Stomach (tissue), 8 donors: ENCODE measurements at regions not wholly inside any gene's neighbourhood (a gene's known extent, or its start where the extent isn't known, plus 50 kb on each side); places are given as distances from the start of the nearest gene placed in this dataset.
A peak's percentile ranks its signal among the peaks of the same experiment; 100 is the strongest.
"Not testable (repeated sequence)": the region's sequence is repeated elsewhere in the genome, so short reads cannot be mapped to it uniquely, and the experiment has no call there.

Source experiments
- DNase-seq, 2 donors: peaks; one replicate each; pipeline versions ENCODE4 v3.0.0 to v3.0.0-alpha.2; 2013 to 2019
- H3K27ac ChIP-seq, 5 donors: fragments of 200-600 bp in 4 of 5; sonication (generic) in 4 of 5; one replicate each; pipeline ENCODE4 v1.5.1; 2013 to 2019; ENCODE audit warnings: mild to moderate bottlenecking in 1 of 5, moderate library complexity in 1 of 5
- H3K27me3 ChIP-seq, 3 donors: fragments of 200-600 bp; sonication (generic); one replicate each; pipeline ENCODE4 v1.5.1; 2017 to 2019; ENCODE audit warnings: mixed run types in 1 of 3
- H3K36me3 ChIP-seq, 4 donors: fragments of 200-600 bp; sonication (generic); 1 replicate in 3 of 4; 2 replicates in 1 of 4; pipeline ENCODE4 v1.5.1; 2016 to 2019
- H3K4me1 ChIP-seq, 4 donors: fragments of 200-600 bp; sonication (generic); one replicate each; pipeline ENCODE4 v1.5.1; 2016 to 2019
- H3K4me3 ChIP-seq, 4 donors: fragments of 200-600 bp; sonication (generic) in 3 of 4; one replicate each; pipeline ENCODE4 v1.5.1; 2016 to 2019; ENCODE audit warnings: mild to moderate bottlenecking in 1 of 4
- H3K9me3 ChIP-seq, 4 donors: fragments of 200-600 bp; sonication (generic); one replicate each; pipeline ENCODE4 v1.5.1; 2016 to 2019
- CTCF ChIP-seq, 7 experiments: fragments of 450-650 bp in 4 of 7; fragments of 200-600 bp in 3 of 7; sonication (generic) in 3 of 7; IDR thresholded peaks; one replicate each; pipeline ENCODE4 v1.5.1; 2016 to 2019; ENCODE audit warnings: antibody characterized with exemption in 7 of 7, control low read depth in 2 of 7, mild to moderate bottlenecking in 1 of 7
- EP300 ChIP-seq: sonication (generic); formaldehyde crosslinking; IDR thresholded peaks from one replicate; pipeline ENCODE4 v1.6.1; 2017; ENCODE audit warnings: antibody characterized with exemption
- POLR2A ChIP-seq, 4 donors: fragments of 450-650 bp; IDR thresholded peaks; one replicate each; pipeline ENCODE4 v1.6.1; 2016; ENCODE audit warnings: antibody characterized with exemption in 4 of 4, control low read depth in 2 of 4, mild to moderate bottlenecking in 1 of 4, moderate library complexity in 1 of 4
- POLR2AphosphoS5 ChIP-seq, 3 donors: sonication (generic); formaldehyde crosslinking; IDR thresholded peaks; one replicate each; pipeline ENCODE4 v1.6.1; 2016; ENCODE audit warnings: antibody characterized with exemption in 3 of 3
- WGBS, 5 donors: extraction: QIAGEN DNeasy Blood & Tissue Kit in 3 of 5; methylation state at CpG; one replicate each; pipeline versions ENCODE4 v1.1.5 to v1.1.7; 2013 to 2018; 5-methylcytosine and 5-hydroxymethylcytosine counted together
- intact Hi-C: fragments of 100-400 bp; cut with DNase I; formaldehyde crosslinking; loops from one replicate; pipeline ENCODE4 v1.15.1; 2023; ENCODE audit warnings: low total_unique reads
- donor health status: healthy with polysubstance abuse.
- donor health status: Bipolar disorder and iron deficiency.
- donor health status: healthy.

- 35 to 61% (median 45%) methylated on average over 6 to 12 of the region's 12 CpGs for whole genome bisulfite sequencing, 5 donors
- no peak overlapping the region for H3K27ac ChIP-seq
- peaks cover 0 to 16% (median 0%) of the 10 kb centered on the region in 3 donors for H3K27me3 ChIP-seq
- H3K4me1 ChIP-seq, result peaks cover 0 to 5% (median 2%) of the 10 kb centered on the region in 4 donors
- intact Hi-C loops, result loop anchor here (10.0 kb wide), 1 partner anchor 199 kb away; no protein-coding TSS in a partner anchor
- no peak for TF ChIP-seq EP300
- TF ChIP-seq POLR2AphosphoS5 (IDR thresholded peaks at IDR 0.05), result no peak
- no peak for TF ChIP-seq CTCF (IDR thresholded peaks at IDR 0.05)
- no peak for TF ChIP-seq POLR2A (IDR thresholded peaks at IDR 0.05)
- no peak overlapping the region for H3K4me3 ChIP-seq
- H3K36me3 ChIP-seq, result no peaks in the 10 kb centered on the region
- peaks cover 0 to 12% (median 4%) of the 10 kb centered on the region in 4 donors for H3K9me3 ChIP-seq
- no peak for DNase-seq
Observed at GRCh38 chr9:124125651-124125977, 114.0 kb downstream of the LHX2 start.

GRCh38 chr9:124126648-124127646 is 115.4 kb downstream of the LHX2 start:
- 28 to 33% (median 30%) methylated on average over 19 of the region's 19 CpGs for WGBS, 5 donors
- Histone ChIP-seq H3K4me3 (no peak overlapping the region), H3K4me1 (peaks cover 0 to 5% (median 2%) of the 10 kb centered on the region in 4 donors), H3K9me3 (peaks cover 0 to 6% (median 1%) of the 10 kb centered on the region in 4 donors), H3K27me3 (peaks cover 0 to 16% (median 0%) of the 10 kb centered on the region in 3 donors), H3K36me3 (no peaks in the 10 kb centered on the region), H3K27ac (no peak overlapping the region)
- intact Hi-C loops, result loop anchor here (10.0 kb wide), 1 partner anchor 198 kb away; no protein-coding TSS in a partner anchor
- TF ChIP-seq POLR2A (IDR thresholded peaks at IDR 0.05) (no peak), EP300 (no peak), CTCF (IDR thresholded peaks at IDR 0.05) (peak in 6 of 7 experiments; percentile 89 to 99 (median 98)), POLR2AphosphoS5 (IDR thresholded peaks at IDR 0.05) (peak in 1 of 3 donors; percentile 34)
- DNase-seq, result peak; percentile 83 to 87

GRCh38 chr9:124128568-124129166 is 117.1 kb downstream of the LHX2 start:
- Histone ChIP-seq H3K9me3 (no peaks in the 10 kb centered on the region), H3K27ac (no peak overlapping the region), H3K36me3 (no peaks in the 10 kb centered on the region), H3K4me1 (peaks cover 0 to 5% (median 2%) of the 10 kb centered on the region in 4 donors), H3K27me3 (peaks cover 0 to 16% (median 0%) of the 10 kb centered on the region in 3 donors), H3K4me3 (no peak overlapping the region)
- DNase-seq, result no peak
- intact Hi-C loops, result loop anchor here (10.0 kb wide), 1 partner anchor 196 kb away; no protein-coding TSS in a partner anchor
- TF ChIP-seq POLR2AphosphoS5 (IDR thresholded peaks at IDR 0.05), result no peak
- 75 to 80% (median 78%) methylated on average over 11 to 12 of the region's 12 CpGs for WGBS, 5 donors

- Histone ChIP-seq H3K4me1 (peaks cover 0 to 5% (median 2%) of the 10 kb centered on the region in 4 donors), H3K27me3 (peaks cover 0 to 7% (median 0%) of the 10 kb centered on the region in 3 donors), H3K4me3 (no peak overlapping the region), H3K27ac (no peak overlapping the region), H3K9me3 (no peaks in the 10 kb centered on the region), H3K36me3 (no peaks in the 10 kb centered on the region)
- DNase-seq, result no peak
- intact Hi-C loops, result no loop called here
- TF ChIP-seq POLR2AphosphoS5 (IDR thresholded peaks at IDR 0.05) (no peak), POLR2A (IDR thresholded peaks at IDR 0.05) (no peak), CTCF (IDR thresholded peaks at IDR 0.05) (no peak), EP300 (no peak)
- 61 to 77% (median 71%) methylated on average over 12 to 18 of the region's 18 CpGs for WGBS, 5 donors
Observed at GRCh38 chr9:124130277-124131075, 118.9 kb downstream of the LHX2 start.

- H3K4me3 ChIP-seq, DNase-seq, H3K27me3 ChIP-seq, H3K36me3 ChIP-seq, H3K4me1 ChIP-seq, H3K9me3 ChIP-seq, H3K27ac ChIP-seq, intact Hi-C loops: not testable (repeated sequence)
- WGBS, 5 donors, result 74 to 79% (median 75%) methylated on average over 7 of the region's 7 CpGs
Observed at GRCh38 chr9:124131518-124131917, 120.0 kb downstream of the LHX2 start.
